Cardiac muscle cell (in vitro differentiated cells and primary cell): ENCODE measurements at regions not wholly inside any gene's neighbourhood (a gene's known extent, or its start where the extent isn't known, plus 50 kb on each side); places are given as distances from the start of the nearest gene placed in this dataset.

Source experiments
- DNase-seq, 2 donors: peaks; one replicate each; pipeline versions ENCODE4 v3.0.0 to v3.0.0-alpha.2; 2010 to 2017; ENCODE audit warnings: low read depth in 1 of 2, low spot score in 1 of 2
- H3K27ac ChIP-seq: fragments of 200-600 bp; sonication (generic); 2 replicates; pipeline ENCODE4 v1.5.1; 2016
- H3K27me3 ChIP-seq: fragments of 200-600 bp; sonication (generic); 2 replicates; pipeline ENCODE4 v1.6.0; 2016; ENCODE audit warnings: control low read depth
- H3K36me3 ChIP-seq: fragments of 200-600 bp; sonication (generic); 2 replicates; pipeline ENCODE4 v1.5.1; 2016; ENCODE audit warnings: control low read depth
- H3K4me1 ChIP-seq: fragments of 200-600 bp; sonication (generic); 2 replicates; pipeline ENCODE4 v1.8.1; 2017; ENCODE audit warnings: low read depth, mild to moderate bottlenecking, mixed run types
- H3K4me3 ChIP-seq: fragments of 200-600 bp; sonication (generic); 2 replicates; pipeline ENCODE4 v1.5.1; 2016; ENCODE audit warnings: mild to moderate bottlenecking
- H3K9me3 ChIP-seq: fragments of 200-600 bp; sonication (generic); 2 replicates; pipeline ENCODE4 v1.5.1; 2017; ENCODE audit warnings: low read depth, mild to moderate bottlenecking, control low read depth
- TF ChIP-seq, protein P1 (sequence below): IDR thresholded peaks from 2 replicates; pipeline ENCODE4 v1.5.1; 2012; ENCODE audit warnings: low read depth, mild to moderate bottlenecking, low read length

DNA sequence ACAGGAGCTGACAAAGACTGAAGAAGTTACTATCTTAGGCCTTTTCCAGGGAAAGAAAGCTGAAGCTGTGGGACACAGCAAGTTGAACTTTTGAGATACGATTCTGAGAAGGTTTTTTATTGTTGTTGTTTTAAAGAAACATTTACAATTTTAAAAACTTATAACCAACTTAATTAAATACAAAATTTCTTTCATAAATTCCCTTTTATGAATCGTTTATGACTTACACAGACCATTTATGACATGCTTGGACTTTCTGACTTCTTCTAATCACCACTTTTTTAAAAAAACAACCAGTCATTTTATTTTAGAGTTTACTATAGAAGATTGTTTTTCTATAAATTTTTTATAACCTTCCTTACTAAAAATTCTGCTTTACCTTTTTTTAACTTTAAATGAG is 68.7 kb downstream of the DHRS2 start:
- no peaks in the 10 kb centered on the region for H3K36me3 ChIP-seq

DNA sequence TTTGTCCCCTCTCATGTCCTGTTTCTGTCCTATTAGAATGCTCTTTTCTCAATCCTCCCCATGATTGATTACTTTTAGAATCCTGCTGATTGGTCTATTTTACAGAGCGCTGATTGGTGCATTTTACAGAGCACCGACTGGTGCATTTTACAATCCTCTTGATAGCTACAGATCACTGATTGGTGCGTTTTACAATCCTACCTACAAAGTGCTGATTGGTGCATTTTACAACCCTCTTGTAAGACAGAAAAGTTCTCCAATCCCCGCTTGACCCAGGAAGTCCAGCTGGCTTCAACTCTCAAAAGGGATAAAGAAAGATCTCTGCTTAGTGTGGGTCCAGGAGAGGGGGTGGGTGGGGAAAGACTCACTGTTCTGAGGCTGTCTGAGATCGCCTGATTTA is 71.3 kb downstream of the DHRS2 start:
- Histone ChIP-seq H3K36me3 (no peaks in the 10 kb centered on the region), H3K4me3 (no peak overlapping the region), H3K9me3 (no peaks in the 10 kb centered on the region), H3K27ac (no peak overlapping the region), H3K4me1 (no peaks in the 10 kb centered on the region), H3K27me3 (no peaks in the 10 kb centered on the region)
- DNase-seq, result no peak
- TF ChIP-seq, protein P1, sequence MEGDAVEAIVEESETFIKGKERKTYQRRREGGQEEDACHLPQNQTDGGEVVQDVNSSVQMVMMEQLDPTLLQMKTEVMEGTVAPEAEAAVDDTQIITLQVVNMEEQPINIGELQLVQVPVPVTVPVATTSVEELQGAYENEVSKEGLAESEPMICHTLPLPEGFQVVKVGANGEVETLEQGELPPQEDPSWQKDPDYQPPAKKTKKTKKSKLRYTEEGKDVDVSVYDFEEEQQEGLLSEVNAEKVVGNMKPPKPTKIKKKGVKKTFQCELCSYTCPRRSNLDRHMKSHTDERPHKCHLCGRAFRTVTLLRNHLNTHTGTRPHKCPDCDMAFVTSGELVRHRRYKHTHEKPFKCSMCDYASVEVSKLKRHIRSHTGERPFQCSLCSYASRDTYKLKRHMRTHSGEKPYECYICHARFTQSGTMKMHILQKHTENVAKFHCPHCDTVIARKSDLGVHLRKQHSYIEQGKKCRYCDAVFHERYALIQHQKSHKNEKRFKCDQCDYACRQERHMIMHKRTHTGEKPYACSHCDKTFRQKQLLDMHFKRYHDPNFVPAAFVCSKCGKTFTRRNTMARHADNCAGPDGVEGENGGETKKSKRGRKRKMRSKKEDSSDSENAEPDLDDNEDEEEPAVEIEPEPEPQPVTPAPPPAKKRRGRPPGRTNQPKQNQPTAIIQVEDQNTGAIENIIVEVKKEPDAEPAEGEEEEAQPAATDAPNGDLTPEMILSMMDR, result no peak

More for the DNA sequence above, 68.7 kb downstream of the DHRS2 start:
- no peak overlapping the region for H3K4me3 ChIP-seq
- DNase-seq, result peak in 1 of 2 donors; percentile 21
- no peak overlapping the region for H3K27ac ChIP-seq
- no peaks in the 10 kb centered on the region for H3K9me3 ChIP-seq
- TF ChIP-seq, protein P1, result no peak
- H3K27me3 ChIP-seq, result no peaks in the 10 kb centered on the region
- H3K4me1 ChIP-seq, result no peaks in the 10 kb centered on the region

DNA sequence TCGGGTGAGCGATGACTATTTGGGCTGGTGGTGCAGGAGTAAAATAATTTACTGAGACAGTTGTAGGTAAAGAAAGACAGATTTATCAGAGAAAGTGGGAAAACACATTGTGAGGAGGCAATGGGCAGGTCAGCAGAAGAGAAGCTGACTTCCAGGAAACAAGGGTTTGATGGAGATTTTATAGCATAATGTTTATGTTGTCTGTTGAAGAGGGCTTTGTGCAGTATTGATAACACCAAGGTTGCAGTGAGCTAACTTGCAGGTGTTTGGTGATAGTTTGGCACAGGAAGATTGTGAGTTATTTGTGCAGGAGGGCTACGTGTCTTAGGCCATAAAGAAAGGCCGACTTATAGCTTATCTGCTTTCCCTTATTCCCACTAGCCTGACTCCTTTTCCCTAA is 72.2 kb downstream of the DHRS2 start:
- TF ChIP-seq, protein P1, result no peak
- no peaks in the 10 kb centered on the region for H3K36me3 ChIP-seq

DNA sequence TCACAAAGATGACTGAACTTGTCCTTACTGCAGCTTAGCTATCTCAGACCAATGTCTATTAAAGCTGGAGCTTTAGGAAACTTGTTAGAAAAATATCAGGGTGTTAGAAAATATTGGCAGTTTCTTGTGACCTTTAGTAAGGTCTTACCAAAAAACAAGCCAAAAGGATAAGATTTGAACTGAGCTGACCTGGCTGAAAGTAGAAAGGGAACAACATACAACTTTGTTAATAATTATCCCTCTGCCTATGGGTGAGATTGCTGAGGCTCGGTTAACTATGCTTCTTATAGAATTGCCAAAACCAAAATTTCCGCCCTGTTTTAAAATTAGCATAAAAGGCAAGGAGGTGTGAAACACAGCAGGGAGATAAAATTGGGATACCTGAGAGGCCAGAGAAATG is 73.8 kb downstream of the DHRS2 start:
- Histone ChIP-seq H3K4me1 (no peaks in the 10 kb centered on the region), H3K36me3 (no peaks in the 10 kb centered on the region), H3K27ac (no peak overlapping the region), H3K9me3 (no peaks in the 10 kb centered on the region), H3K27me3 (no peaks in the 10 kb centered on the region), H3K4me3 (no peak overlapping the region)
- TF ChIP-seq, protein P1, result no peak
- no peak for DNase-seq

More for the DNA sequence above, 72.2 kb downstream of the DHRS2 start:
- Histone ChIP-seq H3K27me3 (no peaks in the 10 kb centered on the region), H3K4me3 (no peak overlapping the region), H3K4me1 (no peaks in the 10 kb centered on the region), H3K9me3 (no peaks in the 10 kb centered on the region), H3K27ac (no peak overlapping the region)
- no peak for DNase-seq

DNA sequence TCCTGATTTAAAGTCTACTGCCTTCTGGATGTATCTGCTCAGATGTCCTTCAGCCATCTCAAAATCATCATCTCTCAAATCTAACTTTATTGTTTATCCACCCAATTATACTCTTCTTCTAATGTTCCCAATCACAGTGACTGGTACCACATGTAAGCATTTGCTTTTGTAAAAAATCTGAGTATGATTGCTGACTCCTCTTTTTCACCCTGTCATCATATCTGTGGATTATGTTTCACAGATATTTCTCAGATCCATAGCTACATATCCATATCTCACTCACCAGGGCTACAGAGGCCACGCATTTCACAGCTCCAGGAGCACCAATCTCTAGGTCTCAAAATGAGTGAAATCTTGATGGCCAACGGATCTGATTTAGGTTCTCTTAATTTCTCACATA is 76.1 kb downstream of the DHRS2 start:
- H3K4me1 ChIP-seq, result no peaks in the 10 kb centered on the region
- no peak overlapping the region for H3K4me3 ChIP-seq
- no peaks in the 10 kb centered on the region for H3K9me3 ChIP-seq
- H3K27ac ChIP-seq, result no peak overlapping the region
- no peak for DNase-seq
- TF ChIP-seq, protein P1, result no peak
- H3K36me3 ChIP-seq, result no peaks in the 10 kb centered on the region
- no peaks in the 10 kb centered on the region for H3K27me3 ChIP-seq
